Ureter (tissue), 1 donor: ENCODE measurements at regions not wholly inside any gene's neighbourhood (a gene's known extent, or its start where the extent isn't known, plus 50 kb on each side); places are given as distances from the start of the nearest gene placed in this dataset.

Experiments used
- DNase-seq: peaks from one replicate; pipeline ENCODE4 v3.0.0-alpha.2; 2020; ENCODE audit warnings: low spot score
- donor health status: DM: yes; HTN: yes; CAD: no.

DNA sequence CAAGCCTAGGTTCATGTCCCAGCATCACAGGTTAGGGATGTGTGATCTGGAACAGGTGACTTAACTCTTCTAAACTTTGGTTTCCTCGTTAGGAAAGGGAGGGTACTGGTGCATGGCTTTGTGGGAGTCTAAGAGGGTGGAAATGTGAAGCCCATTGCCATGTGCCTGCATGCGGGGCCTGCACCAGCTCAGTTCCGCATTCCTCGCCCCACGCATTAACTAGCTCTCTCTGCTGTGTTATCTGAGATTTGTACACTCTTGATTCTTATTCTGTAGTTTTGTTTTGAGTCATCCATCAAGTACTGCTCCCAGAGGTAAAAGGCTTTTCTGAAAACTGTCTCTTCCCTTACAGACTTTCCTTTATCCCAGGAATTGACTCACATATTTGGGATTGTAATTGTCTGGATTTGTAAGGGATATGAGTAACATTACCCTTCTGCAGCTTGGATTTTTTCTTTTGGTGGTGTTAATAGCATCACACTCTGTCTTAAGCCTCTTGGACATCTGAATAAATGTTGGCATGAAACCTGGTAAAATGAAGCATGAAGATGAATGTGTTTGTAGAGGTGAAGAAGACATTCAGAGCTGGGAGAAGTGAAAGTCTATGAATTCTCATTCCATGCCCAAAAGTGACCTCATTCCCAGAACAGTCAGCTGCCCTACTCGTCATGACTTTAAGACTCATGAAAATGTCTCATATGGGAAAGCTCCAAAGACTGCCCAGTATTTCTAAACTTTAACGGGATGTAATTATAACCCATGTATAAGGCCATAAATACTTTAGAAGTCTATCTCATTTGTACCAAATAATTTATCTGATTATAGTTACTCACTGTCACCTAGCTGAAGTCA, 357.3 kb downstream of the FOXA2 start:
- no peak for DNase-seq

DNA sequence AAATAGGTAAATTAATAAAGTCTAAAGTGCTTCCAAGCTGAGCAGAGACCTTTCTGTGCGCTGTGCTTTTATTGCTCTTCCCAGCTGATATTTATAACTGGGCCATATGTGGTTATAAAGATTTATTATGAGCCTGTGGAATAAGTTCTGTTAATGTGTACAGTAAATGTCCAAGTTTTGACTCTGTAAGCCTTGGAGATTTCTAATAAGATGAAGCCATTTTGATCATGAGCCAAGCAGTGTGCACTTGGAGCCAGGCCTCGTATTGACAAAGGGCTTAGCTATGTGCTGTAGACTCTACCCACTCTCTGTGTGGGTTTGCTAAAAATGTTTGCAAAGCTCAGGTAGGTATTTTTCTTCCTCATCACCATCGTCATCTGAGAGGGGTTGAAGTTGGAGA, 361.1 kb downstream of the FOXA2 start:
- no peak for DNase-seq

DNA sequence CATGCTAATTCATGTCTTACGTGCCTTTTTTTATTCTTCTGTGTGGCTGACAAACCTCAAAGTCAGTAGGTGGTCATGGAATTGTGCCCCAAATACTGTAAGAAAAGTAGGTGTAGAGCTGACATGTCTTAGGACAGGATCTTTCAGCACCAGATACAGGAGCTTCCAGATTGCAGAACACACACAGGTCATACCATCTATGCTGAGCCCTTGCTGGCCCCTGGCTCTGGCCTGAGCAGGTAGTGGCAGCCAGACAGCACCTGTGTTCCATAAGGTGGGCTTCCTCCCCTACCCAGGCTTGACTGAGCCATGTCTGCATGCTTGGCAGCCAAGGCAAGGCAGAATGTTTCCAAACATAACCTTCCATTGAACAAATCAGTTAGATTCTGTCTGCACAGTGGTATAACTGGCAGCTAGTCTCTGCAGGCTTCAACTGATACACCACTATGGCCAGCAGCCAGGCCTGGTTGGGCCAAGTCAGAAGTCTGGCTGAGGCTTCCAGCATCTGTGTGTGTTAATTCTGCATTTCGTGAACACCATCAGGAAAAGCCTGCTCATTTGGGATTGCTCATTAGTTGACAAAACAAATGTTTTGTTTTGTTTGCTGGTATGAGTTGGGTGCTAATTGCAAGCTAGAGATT, 366.5 kb downstream of the FOXA2 start:
- DNase-seq: no peak

DNA sequence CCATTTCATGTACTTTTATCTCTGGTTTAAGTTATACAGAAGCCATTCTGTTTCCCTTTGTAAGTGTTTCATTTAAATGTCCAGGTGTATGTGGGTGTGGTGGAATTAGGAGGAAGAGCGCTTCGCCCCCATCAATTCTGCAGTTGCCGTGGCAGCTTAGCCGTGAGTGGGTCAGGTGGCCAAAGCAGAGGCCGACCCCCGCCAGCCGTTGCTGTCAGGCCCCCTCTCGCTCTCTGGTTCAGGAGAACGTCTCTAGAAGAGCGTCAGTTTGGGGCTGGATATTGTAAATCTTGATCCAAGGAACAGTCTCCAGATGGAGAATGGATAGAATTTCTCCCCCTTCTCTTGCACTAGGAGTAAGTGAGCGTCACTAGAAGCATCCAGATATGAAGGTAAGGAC, 367.4 kb downstream of the FOXA2 start:
- DNase-seq: no peak

DNA sequence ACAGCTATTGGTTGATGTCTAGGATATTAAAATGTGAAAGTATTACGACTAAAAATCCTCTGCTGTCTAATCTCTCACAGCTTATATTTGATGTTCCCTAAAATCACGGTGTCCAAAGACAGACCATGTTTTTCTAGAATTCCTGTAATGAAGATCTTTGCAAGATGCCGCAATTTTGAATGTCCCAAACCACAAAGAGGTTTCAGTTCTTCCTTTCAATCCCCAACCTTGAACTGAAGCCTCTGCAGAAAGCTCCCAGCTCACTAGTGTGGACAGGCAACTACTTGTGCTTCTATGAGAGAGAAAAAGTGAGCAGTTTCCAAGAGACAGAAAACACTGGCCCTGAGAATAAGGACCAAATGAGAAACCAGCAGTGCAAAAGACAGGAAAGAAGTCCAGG, 370.1 kb downstream of the FOXA2 start:
- no peak for DNase-seq

DNA sequence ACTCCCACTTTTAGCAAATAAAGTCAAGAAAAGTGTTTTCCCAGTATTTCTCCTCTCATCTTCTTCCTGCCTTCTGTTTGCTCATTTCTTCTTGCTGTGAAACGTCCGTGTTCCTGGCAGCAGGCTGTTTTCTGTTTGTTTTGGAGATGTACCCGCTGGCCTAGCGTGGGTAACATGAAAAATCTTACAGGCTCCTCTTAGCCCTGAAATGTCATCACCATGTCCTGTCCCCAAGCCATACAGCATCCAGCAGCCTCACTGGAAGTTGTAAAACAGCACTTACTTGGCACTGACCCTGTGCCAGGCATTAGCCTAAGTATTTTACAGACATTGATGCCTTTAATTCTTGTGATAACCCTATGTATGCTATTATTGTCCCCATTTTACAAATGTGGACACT, 371.1 kb downstream of the FOXA2 start:
- no peak for DNase-seq

DNA sequence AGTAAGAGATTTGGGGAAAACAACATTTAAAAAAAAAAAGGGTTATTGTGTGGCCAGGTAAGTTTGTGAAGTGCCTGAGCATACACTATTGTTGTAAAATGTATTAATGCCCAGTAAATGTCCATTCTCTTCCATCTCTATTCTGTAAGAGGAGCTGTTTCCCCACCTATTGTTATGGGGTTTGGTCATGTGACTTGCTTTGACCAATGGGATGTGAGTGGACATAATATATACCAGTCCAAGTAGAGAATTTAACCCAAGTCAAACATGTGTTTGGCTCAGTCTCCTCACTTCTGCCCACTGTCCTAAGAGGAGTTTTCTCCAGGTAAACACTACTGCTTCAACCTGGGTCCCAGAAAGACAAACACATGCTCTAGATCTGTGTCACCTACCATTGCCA, 377.1 kb downstream of the FOXA2 start:
- no peak for DNase-seq

DNA sequence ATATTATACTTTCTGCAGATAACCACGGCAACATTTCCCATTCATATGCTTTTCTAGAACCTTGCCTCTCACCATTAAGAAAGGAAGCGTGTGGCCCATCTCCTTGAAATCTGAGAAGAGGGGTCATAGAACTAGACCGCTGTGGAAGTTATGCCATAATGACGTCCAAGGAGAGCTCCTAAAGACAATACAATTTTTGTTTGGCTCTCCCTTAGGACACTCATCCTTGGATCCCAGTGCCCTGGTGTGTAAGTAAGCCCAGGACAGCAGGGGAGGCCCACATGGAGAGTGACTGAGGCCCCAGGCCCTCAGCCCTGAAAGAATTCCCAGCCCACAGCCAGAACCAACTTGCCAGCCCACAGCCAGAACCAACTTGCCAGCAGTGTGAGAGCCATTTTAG, 379.6 kb downstream of the FOXA2 start:
- no peak for DNase-seq

DNA sequence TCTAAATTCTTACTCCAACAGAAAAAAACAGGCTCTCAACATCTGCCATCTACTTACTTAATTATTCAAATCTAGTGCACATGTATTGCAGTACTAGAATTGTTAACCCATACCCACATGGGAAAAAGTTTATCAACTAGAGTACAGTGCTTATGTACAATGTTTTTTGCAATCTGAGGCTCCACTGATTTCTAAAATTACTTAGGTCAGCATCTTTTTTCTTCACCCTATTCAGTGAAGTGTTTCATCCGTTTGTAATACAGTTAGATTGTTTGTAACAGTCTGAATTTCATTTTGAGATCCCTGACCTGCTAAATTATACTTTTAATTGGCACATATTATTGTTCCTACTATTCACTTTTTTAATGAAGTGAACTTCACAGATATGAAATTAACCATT, 402.2 kb downstream of the FOXA2 start:
- DNase-seq: no peak

DNA sequence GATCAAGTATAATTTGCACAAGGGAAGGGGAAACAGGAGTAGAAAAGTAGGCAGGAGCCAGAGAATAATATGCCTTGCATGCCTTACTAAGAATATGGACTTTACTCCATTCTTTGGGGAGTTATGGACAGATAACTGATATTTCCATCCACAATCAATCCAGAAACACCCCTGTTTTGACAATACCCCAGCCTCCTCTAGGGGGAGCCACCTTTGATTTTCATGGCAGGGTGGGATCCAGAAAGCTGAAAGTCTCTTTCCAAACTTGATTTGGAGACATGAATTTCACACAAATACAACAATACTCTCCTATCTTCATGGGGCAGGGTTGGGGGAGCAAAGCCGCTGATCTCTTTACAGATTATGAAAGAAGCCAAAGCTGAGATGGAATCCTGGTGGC, 404.1 kb downstream of the FOXA2 start:
- no peak for DNase-seq

DNA sequence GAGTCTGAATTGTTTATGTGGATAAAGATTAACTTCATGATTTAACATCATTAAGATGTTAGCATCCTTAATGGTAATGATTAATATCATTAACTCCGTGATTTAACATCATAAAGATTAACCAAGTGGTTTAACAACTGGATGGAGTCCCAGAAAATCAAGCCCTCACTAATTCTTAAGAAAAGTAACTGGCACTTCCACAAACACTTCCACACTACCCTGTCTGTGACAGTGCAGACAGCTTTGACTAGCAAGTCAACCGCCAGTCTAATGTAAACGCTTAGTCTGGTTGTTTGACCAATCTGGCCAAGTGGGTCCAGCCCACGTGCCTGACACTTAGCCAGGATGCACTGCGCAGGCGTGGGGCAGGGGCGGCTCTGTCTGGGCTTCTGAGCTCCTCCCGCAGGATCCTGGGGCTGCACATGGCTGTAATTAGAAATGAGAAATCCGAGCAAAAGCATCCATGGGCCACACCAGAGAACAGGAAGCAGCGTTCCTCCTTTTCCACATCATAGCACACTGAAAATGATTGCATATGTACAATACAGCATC, 424.2 kb downstream of the FOXA2 start:
- no peak for DNase-seq

DNA sequence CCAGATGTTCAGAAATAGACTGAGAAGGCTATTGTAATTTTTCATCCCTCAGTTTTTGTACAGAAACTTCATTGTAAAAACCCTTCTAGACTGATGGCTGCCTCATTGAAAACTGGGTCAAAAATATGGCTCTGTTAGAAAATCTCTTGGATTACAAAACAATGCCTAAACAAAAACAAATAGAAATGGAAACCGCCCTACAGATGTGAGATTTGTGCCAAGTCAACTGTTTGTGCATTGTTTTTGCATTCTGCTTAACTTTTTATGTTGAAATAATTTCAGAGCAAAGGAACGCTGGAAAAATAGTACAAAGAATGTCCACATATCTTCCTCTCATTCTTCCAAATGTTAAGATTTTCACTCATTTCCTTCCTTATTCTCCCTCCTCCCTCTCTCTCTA, 425.1 kb downstream of the FOXA2 start:
- DNase-seq: no peak

DNA sequence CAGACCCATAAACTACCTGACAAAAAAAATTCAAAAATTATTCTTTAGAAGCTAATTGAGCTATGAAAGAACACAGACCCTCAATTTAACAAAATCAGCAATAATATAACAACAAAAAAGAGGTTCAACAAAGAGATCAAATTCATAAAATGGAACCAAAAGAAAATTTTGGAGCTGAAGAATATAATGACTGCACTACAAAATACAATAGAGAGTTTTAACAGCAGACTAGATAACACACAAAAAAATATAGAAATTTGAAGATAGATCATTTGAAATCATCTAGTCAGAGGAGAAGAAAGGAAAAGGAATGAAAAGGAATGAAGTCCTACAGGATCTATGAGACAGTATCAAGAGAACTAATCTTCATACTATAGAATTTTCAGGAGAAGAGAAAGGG, 422.1 kb downstream of the PAX1 start:
- DNase-seq: no peak

DNA sequence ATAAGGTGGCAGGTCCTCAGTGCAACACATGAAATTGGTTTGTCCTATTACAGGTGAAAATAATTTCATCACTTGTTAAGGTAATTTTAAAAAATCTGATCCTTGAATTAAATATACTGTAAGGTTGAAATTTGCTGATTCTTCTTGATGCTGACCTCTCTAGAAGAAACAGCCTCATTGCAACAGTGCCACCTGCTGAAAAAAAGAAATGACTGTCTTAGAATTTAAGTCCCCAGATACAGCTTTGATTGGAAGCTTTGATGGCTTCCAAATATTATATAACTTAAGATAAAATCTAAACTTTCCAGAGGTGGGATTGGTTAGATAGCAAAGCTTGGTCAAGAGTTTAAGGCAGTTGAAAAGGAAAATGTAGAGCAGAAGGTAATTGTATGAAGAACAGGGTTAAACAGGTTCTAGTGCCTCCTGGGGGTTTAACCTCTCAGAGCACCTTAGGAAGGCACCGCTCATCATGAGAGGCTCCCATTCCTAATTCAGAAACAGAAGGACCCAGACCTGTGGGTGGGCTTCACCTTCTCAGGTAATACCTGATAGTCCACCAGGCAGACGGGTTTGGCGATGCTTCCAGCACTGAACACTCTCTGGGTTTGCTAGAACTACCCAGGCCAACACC, 401.0 kb downstream of the PAX1 start:
- no peak for DNase-seq

DNA sequence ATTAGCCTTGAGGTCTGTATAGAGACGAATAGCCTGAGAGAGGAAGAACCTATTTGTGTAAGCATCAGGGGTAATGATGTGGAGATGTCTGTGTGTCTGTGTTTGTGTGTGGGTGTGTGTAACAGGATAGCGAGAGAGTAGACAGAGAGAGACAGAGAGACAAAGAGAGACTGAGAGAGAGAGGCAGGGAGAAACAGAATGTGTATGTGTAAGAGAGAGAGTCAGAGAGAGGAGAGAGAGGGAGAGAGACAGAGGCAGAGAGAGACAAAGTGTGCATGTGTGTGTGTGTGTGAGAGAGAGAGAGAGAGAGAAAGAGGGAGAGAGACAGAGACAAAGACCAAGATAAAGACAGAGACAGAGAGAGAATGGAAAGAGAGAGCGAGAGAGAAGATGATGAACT, 396.1 kb downstream of the PAX1 start:
- DNase-seq: no peak

DNA sequence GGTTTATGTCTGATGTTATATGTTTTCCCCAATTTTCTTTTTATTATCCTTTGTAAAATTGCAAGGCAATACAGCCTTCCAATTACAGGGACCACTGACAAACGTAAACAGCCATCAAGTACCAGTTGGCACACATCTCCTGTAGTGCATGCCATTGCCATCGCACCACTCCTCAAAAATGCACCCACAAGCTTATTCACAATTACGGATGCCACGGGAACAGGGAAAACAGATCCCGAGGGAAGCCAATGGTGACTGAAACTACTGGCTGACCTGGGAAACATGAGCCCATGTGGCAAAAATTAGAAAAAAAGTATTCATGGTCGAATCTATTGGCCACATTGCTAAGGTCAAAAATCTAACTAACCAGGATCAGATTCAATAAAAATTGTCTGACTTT, 395.2 kb downstream of the PAX1 start:
- no peak for DNase-seq

DNA sequence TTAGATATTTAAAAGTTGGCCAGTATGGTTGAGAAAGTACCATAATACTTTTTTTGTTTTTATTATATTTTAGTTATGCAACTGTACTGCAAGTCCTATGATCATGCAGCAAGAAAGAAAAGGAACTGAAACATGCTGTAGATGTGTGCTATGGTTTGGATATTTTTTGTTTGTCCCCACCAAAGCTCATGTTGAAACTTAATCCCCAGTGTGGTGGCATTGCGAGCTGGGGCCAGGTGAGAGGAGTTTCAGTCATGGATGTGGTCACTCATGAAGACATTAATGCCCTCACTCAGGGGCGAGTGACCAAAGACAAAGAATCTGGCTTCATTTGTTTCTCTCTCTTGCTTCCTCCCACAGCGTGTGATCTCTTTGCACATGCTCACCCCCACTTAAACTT, 393.9 kb downstream of the PAX1 start:
- no peak for DNase-seq

DNA sequence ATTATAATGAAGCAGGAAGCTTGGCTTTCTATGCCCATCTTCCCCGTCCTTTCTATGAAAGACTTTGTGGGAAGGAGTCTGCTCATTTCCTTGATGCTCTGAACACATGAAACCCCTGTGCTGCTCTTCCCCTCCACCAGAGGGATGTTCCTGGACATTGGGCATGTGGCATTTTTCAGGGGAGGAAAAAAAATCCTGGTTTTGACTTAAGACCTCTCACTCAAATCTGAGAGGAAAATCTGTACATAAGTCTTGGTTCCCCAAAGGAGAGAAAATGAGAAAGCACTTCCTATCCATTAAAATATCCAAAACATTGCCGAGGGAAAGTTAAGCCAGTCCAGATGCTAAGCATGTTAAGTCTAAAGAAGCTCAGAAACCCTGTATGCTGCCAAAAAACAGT, 393.0 kb downstream of the PAX1 start:
- DNase-seq: no peak

DNA sequence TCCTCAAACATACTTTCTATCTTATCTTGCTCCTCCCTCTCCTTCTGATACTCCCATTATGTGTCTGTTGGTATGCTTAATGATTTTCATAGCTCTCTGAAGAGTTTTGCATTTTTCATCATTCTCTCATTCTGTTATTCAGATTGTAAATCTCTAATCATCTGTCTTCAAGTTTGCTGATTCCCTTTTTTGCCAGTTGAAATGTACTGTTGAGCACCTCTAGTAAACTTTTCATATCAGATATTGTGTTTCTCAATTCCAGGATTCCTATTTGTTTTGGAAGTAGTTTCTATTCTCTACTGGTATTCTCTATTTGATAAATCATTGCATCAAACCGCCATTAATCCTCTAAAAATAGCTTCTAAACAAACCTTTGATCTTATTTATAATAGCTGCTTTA, 387.7 kb downstream of the PAX1 start:
- DNase-seq: no peak

DNA sequence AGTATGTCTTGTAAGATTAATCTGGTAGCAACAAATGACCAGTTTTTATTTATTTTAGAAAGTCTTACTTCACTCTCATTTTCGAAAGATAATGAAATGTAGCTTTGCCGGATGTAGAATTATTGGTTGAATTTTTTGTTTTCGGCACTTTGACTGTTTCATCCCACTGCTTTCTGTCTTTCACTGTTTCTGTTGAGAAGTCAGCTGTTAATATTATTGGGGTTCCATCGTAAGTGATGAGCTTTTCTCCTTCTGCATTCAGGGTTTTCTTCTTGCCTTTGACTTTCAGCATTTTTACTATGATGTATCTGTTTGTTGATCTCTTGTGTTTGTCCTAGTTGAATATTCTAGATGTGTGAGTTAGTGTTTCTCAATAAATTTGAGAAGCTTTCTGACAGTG, 383.4 kb downstream of the PAX1 start:
- no peak for DNase-seq

DNA sequence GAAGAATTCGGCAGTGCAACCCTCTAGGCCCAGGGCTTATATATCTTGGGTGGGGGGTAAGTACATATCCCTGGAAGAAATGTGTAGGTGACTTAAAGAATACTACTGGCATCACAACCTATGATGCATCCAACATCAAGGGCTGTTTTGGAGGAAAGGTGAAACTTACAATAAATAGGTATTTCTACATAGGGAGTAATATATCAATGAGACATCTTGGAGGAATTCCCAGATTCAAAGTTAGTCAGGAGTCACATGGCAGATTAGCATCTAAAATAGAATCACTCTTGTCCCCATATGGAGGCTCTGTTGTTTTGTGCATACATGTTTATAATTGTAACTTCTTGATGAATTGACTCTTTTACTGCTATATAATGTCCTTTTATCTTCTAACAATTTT, 375.5 kb downstream of the PAX1 start:
- no peak for DNase-seq

DNA sequence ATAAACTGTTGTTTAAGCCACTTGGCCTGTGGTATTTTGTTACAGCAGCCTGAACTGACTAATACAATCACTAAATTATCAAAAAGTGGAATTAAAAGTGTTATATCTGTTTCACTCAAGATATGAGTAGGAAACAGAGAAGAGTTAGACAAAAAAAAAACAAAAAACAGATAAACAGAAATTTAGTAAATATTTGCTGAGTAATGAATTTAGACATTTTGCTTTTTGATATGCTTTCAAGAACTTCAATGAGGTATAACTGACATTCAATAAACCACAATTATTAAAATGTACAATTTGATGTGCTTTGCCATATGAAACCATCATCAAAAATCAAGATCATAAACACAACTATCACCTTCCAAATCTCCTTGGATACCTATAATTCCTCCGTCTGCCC, 369.2 kb downstream of the PAX1 start:
- DNase-seq: no peak

DNA sequence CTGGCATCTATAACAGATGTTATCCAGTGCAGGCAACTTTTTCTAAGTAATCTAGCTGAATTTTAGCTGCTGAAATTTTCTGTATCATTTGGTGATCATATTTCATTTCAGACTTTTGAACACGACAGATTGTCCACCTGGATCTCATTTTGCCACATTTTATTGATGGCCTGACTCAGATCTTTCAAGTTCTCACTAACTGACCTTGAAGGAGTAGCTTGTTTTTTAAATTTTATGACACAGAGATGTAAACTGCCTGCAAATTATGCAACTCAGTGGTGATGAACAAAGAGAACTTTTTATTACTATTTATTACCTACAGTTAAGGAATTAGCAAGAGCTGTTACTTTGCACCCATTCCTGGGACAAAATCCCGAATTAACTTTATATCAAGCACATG, 366.4 kb downstream of the PAX1 start:
- DNase-seq: no peak
